HG03039 (cell line): ENCODE measurements at regions not wholly inside any gene's neighbourhood (a gene's known extent, or its start where the extent isn't known, plus 50 kb on each side); places are given as distances from the start of the nearest gene placed in this dataset.
"Not testable (repeated sequence)": the region's sequence is repeated elsewhere in the genome, so short reads cannot be mapped to it uniquely, and the experiment has no call there.

Source experiments
- ATAC-seq: cut with Tn5 transposase; IDR thresholded peaks from one replicate; pipeline ENCODE4 v1.9.1; 2021; ENCODE audit warnings: mild to moderate bottlenecking, moderate library complexity; ENCODE audit not compliant: unreplicated experiment

DNA sequence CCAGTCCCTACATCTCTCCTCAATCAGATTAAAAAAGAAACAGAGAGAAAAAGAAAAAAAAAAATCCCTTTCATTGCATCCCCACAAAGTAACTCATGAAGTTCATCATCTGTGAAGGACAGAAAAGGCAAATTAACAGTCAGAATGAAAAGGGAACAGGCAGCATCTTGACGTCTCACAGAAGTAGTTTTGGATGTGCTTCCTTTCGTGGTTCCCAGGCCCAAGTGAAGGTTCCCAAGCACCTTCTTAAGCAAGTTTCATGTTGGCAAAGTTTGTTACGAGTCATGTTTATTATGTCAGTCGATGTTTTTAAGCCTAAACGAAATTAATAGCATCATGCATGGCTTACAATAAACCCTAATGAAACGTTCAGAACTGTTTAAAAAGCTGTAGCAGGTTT lies 475.2 kb downstream of the SETD4 start:
- no peak for ATAC-seq

DNA sequence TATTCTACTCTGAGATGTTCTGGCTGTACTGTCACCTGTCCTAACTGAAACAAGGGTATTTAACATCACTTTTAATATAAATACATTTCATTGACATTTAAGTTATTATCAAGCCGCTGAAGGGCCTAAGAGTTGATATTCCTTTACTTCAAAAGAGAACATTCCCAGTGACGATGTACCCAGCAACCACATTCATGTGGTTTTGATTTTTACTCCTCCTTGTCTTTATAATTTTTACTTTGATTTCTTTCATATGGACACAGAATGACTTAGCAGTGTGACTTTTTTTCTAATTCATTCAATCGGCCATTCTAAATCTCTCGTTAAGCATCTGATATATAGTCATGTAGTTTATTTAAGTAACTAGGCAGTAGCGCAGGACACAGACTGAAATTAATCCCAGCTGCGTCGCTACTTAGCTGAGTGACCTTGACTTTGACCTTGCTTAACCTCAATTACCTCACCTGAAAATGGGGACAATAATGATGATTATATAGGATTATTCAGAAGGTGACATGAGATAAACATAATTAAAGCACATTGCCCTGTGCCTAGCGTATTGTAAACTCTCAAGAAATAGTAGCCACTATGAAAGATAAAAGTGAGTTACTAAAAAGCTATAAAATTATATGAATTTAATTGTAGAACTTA lies 476.6 kb downstream of the SETD4 start:
- no peak for ATAC-seq

DNA sequence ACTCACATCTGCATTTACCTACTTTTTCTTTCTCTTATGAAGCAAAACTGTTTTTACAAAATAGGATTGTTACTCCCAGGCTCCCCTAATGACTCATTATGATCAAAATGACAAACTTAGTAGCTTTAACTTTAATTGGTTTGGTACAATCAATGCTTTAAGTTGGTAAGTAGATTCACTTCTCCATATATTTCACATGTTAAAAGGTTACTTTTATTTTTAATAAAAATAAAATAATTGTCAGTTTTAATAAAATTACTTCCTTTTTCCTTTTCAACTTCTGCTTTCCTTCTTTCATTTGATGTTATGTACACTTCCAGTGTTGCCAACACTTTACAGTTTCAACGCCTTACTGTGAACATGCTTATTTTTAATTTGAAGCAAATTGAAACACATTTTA lies 477.6 kb downstream of the SETD4 start:
- no peak for ATAC-seq

DNA sequence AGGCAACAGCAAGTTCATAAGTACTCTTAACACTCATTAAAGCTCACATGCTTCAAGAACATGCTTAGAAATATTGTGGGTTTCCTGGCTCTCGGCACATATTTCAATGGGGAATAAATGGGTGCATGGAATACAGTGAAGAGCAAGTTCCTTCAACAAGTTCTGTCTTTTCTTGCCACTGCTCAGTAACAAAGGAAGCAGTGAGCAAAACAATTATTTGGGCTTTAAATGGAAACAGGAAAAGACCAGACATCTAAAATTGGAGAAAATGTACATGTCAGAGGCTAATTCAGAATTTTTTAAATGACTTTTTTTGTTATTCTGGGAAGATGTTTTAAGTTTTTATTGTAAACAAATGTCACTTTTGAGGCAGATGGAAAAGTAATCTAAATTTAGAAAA lies 478.7 kb downstream of the SETD4 start:
- ATAC-seq, result no peak

DNA sequence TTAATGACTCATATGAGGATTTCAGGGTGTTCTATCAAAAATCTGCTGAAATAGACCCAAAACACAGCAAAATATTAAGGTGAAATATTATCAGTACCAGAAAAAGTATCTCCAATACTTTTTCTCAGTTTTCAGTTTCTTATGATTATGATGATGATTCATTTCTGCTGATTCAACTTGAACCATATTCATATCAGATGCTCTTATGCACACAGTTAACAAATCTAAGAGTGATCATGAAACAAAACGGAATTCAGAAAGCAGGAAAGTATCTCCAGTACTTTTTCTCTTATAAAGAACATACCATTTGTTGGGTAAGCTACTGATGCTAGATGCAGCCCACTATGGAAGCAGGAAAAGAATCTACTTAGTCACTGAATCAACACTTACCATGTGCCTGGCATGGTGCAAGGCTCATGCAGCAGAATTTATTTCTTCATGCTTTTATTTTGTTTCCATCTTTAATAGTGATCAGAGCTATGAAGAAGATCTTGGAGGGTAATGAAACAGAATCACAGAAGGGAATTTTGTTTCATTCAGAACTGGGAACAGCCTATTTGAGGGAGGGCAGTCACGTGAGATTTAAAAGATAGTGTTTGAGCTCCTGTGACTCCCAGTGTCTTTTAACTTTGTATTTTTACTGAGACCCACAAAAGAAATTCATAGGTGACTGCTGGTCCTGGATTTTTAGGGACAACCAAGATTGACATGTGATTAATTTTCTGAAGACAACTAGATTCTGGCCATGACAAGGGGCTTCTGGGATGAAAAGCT lies 480.6 kb downstream of the SETD4 start:
- no peak for ATAC-seq

DNA sequence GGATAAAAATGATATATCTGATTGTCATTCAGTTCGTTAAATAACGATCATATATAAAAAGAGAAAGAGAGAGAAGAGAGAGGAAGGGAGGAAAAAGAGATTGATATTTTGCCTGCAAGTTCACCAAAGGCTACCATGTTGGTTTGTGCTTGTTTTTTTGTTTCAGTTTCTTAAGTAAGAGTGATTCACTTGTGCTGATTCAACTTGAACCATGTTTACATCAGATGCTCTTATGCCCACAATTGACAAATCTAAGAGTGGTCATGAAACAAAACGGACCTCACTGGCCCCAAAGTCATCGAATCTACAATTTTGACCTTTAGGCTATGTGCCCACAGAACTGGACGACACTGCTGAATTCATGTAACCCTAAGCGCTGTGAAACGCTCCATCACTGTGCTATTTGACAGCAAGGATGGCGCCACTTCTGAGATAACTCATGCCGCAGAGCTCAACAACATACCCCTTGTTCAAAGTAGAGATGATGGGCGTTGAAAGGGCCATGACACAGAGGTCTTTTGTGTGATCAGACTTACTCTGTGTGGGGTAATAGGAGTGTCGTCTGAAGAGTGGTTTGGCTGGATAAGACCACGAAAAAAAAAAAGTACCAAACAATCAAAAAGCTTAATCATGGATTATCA lies 481.4 kb downstream of the SETD4 start:
- no peak for ATAC-seq

DNA sequence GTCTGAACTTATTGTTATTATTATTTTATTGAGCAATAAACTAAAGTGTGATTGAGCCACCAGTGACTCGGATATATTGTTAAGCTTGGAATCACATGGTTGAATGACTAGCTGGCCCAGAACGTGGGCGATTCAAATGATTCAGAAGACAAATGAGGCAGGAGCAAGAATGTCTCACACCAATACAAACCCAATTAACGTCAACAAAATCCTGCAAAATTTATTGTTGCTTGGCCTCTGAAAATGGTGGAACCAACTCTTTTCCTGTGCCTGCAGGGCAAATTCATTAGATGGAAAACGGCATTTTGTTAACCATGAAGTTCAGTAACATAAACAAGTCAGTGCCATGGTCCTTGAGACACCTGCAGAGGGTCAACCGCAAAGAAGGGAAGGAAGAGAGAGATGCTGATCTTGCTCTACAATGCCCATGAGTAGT lies 482.0 kb downstream of the SETD4 start:
- ATAC-seq, result no peak

DNA sequence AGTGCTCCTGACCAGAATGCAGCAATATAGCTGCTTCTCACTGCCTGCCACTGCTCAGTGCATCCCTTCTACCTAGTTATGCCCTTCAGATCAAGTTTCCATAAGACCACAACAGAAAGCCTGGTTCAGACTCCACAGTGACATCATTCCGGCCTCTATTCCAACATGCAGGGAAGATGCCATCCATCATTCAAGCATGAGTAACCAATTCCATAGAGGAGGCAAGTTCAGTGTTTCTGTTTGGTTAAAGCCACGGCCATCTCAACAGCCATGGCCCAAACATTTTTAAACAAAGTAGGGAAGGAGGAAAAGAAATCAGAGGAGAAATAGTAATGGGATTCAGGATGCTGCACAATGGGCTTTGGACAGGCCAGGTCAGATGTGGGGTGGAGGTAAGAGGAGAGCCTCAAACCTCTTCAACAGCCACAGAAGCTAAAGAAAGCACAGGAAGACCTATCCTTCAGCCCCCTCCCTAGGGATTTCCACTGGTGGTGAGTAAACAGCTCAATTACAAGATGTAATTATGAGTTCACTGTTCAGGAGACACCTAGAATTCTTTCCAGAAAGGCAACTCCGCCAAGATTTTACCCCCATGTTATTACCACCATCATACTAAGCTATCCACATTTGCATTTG lies 484.9 kb downstream of the SETD4 start:
- ATAC-seq, result no peak

DNA sequence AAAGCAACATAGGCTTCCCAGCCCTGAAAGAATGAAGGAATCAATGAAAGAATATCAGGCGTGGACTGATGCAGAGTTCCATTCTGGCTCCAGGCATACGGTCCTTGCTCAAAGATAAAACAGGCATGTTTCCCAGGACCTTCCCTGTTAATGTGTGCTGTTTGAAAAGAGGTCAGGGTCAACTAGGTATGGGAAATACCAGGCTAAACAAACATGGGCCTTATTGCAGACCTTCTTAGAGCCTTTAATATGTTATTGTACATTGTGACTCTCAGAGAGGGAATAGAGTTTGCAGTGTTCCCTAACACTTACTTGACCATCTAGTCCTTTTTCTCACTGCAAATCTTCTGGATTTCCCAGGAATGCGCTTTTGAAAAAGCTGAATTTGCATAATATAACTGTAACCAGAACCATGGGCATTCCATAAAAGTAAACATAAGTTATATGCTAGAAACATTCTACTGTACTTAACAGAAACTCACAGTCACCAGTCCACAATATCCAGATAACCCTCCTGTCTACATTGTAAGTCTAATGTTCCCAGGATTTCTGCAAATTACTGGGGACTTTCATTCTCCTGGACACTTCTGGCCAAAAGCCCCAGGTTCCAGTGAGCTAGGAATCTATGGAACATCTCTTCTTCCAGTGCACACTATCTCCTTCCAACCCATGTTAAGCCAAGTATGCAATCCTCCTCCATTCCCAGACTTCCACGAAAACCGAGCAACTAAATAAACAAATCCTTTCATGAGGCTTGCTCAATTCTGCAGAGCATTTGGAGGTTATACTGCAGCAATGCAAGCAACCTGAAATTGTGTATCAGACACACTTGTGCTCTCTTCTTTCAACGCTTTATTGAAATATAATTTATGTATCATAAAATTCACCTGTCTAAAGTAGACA lies 486.6 kb downstream of the SETD4 start:
- no peak for ATAC-seq

DNA sequence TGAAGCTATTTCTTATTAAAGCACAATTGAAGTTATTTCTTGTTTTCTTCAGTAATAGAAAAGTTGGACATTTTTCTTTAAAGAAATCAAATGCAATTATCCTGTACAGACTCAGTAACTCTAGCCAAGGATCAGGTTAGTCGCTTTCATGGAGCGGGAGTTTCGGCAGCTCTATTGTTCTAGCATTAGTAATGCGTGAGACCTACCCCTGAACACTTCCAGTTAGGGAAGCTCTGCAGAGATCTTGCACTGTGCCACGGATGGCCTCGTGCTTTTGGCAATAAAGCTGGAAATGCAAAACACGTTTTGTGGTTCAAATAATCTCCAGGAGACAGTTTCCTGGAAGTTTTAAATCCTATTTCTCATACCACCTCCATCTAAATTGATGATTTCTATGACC lies 488.4 kb downstream of the SETD4 start:
- ATAC-seq, result no peak

DNA sequence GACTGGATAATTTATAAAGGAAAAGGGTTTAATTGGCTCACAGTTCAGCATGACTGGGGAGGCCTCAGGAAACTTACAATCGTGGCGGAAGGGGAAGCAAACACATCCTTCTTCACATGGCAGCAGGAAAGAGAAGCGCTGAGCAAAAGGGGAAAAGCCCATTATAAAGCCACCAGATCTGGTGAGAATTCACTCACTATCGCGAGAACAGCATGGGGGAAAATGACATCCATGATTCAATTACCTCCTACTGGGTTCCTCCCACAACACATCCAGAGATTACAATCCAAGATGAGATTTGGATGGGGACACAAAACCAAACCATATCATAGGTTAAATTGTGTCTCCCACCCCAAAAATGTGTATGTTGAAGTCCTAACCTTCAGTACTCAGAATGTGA lies 491.7 kb downstream of the SETD4 start:
- ATAC-seq, result no peak

DNA sequence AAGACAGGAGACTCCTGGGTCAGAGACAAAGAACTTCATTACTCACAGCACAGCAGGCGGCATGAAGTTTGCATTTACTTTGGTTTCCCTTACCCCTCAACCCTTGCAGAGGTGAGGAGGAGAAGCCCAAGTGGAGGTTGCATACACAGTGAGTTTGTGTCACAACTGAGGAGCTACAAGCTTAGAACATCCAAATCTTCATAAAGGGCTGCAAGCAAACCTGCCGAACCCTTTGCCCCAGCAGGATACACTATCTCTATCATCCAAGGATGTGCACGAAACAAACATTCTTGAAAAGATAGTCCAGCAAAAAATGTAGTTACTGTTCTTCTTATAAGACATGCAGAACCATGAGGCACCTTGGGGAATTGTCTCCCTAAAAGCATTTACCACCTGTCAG lies 493.5 kb downstream of the SETD4 start:
- ATAC-seq, result no peak

DNA sequence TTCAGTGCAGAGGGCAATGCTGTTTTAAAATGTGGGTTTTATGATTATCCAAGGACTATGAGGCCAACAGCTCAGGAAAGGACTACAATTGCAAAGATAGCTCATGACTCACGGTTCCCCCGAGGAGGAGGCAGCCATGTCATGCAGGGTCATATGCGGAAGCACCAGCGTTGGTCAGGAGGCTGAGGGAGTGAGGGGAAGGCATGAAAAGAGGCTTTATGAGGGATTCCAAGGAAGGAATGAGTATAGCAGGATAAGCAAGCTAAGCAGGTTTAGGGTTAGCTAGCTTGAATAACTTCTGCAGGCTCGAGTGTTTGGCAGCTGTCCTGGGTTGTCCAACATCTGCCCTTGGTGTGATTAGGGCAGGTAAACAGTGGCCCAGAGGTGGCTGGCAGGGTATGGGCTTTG lies 495.1 kb downstream of the SETD4 start:
- ATAC-seq, result no peak

DNA sequence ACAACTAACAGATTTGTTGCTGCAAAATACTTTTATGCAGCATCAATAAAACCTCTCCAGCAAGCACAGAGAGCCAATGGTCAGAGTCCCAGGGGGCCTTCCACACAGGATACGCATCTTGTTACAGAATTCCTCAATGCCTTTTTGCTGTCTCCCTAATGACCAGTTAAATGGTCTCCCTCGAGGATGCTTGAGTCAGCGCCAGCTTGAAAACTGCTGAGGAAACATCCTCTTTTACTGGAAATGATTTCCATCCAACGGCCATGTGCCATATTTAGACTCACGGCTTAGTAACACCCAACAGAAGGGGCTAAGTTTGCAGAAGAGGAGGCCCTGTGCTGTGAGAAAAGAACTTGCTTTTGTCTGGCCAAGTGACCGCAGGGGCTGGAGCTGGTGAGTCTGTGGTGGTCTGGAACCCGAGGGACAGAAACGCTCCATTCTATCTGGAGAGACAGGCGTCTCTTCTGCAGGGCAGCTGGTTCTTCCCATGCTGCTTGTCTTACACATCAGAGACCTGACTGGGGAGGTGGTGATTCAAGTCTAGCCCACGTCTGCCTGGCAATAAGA lies 496.4 kb downstream of the SETD4 start:
- no peak for ATAC-seq

DNA sequence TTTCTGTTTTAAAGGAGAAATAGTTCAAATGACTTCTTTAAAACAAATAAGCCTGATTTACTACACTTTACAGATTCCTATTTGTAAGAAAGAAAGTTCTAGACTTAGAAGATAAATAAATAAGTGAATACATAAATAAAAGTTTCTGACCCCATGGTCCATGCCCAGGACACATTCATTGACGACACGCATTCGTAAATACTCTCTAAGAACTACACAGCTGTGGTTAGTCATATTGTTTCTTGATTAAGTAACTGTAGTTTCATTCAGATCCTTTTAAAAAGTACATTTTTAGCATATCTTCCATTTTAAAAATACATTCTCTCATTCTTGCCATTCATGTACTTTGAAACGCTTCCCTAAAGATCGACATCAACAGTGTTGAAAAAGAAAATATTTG lies 497.4 kb downstream of the SETD4 start:
- no peak for ATAC-seq

DNA sequence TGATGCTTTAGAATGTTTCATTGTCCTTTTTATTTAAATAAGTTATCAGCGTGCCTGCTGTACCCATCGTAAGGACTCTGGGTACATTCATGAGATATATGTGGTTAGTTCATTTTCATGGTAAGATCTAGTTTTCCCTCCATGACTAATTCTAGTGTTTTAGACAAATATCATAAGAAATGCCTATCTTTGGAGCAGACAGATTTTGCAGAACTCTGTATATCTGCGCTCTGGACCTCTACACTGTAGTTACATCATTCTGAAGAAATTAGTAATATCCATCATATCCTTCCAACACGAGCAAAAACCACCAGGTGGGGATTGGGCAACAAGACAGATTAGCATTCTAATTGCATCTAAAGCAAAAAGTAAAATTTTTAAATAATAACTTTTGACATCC lies 499.2 kb downstream of the SETD4 start:
- ATAC-seq, result no peak

DNA sequence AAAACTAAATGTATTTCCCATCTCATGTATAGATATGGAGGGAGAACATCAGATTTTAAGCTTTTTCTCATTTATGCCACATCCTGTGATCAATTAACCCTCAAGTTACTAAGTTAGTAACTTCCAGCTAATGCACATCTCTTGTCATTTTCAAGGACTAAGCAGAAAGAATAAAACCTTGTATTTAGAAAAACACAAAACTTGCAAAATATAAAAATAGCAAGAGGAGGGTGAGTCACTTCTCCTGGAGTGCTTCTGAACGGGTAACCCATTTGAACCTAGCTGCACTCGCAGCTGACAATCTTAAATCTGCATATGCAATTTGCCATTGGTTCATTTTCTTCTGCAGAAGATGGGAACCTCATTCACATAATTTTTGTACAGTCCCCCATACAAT lies 500.5 kb downstream of the SETD4 start:
- no peak for ATAC-seq

DNA sequence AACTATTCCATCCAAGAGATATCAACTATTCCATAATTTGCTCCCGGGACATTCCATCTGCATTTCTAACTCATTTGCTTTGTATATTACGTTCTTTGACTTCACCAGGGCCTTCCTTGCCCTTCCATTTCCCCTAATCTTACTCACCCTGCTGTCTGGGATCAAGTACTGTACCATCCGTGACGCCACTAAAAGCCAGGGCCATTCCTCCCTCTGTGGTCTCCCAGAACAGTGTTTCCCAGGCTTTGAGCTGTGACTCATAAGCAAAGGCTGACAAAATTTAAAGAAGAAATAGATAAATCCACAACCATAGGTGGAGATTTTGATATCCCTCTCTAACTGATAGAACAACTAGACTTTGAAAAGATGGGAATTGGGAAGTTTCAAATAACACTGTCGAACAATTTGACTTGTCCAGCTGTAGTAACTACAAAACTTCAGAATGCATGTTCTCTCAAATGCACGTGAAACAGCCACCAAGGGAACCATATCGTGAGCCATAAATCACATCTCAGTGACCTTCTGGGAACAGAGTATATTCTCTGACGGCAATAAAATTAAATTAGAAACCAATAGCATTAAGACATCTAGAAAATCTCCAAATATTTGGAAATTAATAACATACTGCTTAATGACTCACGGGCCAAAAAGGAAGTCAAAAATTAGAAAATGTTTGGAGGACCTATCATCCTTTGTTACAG lies 501.0 kb downstream of the SETD4 start:
- ATAC-seq, result no peak

DNA sequence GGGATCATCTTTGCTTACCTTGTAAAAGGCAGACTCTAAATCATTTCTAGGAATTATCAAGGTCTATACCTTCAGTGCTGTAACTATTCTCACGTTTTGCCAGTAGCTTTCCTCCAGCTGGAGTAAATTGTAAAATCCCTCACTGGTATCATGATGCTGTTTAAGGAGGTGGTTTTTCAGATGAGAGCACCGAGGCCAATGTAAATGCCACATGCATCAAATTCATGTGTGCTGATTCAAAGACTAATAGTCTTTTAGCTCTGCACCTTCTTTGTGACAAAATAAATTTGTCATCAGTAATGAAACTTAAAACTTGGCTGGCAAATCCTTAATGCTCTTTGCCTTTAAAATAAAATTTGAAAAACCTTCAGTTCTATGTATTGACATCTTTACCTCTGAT lies 503.8 kb downstream of the SETD4 start:
- no peak for ATAC-seq

DNA sequence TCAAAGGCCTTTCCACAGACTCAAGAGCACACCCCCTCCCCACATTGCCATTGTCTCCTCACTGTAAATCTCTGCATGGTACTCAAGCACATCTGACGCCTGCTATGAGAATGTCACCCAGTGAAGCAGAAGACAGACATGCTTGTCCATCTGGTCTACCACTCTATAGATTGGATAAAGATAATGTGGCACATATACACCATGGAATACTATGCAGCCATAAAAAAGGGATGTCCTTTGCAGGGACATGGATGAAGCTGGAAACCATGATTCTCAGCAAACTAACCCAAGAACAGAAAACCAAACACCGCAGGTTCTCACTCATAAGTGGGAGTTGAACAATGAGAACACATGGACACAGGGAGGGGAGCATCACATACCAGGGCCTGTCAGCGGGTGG lies 503.4 kb upstream of the RUNX1 start:
- not testable (repeated sequence) for ATAC-seq
